ENCODE measurements at regions not wholly inside any gene's neighbourhood (a gene's known extent, or its start where the extent isn't known, plus 50 kb on each side); places are given as distances from the start of the nearest gene placed in this dataset.

GRCh38 chr6:122145741-122146240 lies 253.7 kb upstream of the HSF2 start:
- TF ChIP-seq GATA2 (IDR thresholded peaks at IDR 0.05; ENCODE audit: low read depth, low read length), result no peak
- TF ChIP-seq GATA3 (IDR thresholded peaks at IDR 0.05; ENCODE audit: low read depth, low read length), result no peak

Measured in SH-SY5Y (cell line).